Transverse colon (tissue), 4 donors: ENCODE measurements at regions not wholly inside any gene's neighbourhood (a gene's known extent, or its start where the extent isn't known, plus 50 kb on each side); places are given as distances from the start of the nearest gene placed in this dataset.

Experiments
- DNase-seq: peaks from one replicate; pipeline ENCODE4 v3.0.0-alpha.2; 2019
- H3K27ac ChIP-seq, 4 donors: fragments of 200-600 bp; sonication (generic); 2 replicates each; pipeline ENCODE4 v1.5.1; 2016 to 2018; ENCODE audit warnings: inconsistent platforms in 4 of 4
- H3K27me3 ChIP-seq: fragments of 200-600 bp; sonication (generic); 2 replicates; pipeline ENCODE4 v1.5.1; 2017; ENCODE audit warnings: inconsistent platforms
- H3K36me3 ChIP-seq, 4 donors: fragments of 200-600 bp; sonication (generic); 2 replicates each; pipeline ENCODE4 v1.5.1; 2017 to 2019; ENCODE audit warnings: inconsistent platforms in 4 of 4
- H3K4me1 ChIP-seq, 4 donors: fragments of 200-600 bp; sonication (generic); 2 replicates each; pipeline ENCODE4 v1.5.1; 2017 to 2020; ENCODE audit warnings: inconsistent platforms in 4 of 4
- H3K4me3 ChIP-seq, 4 donors: fragments of 200-600 bp; sonication (generic); 1 replicate in 1 of 4; 2 replicates in 3 of 4; pipeline versions ENCODE4 v1.5.1 to v1.6.1; 2017 to 2019; ENCODE audit warnings: inconsistent platforms in 4 of 4
- H3K9me3 ChIP-seq, 2 donors: fragments of 200-600 bp; sonication (generic); 2 replicates each; pipeline ENCODE4 v1.5.1; 2017 to 2019; ENCODE audit warnings: inconsistent platforms in 2 of 2
- CTCF ChIP-seq, 5 experiments: fragments of 200-600 bp in 3 of 5; fragments of 450-650 bp in 2 of 5; sonication (generic) in 3 of 5; IDR thresholded peaks; 1 replicate in 2 of 5; 2 replicates in 3 of 5; pipeline ENCODE4 v1.5.1; 2016 to 2017; ENCODE audit warnings: antibody characterized with exemption in 5 of 5, inconsistent platforms in 3 of 5, mild to moderate bottlenecking in 2 of 5, moderate library complexity in 1 of 5
- EP300 ChIP-seq: sonication (generic); formaldehyde crosslinking; IDR thresholded peaks from one replicate; pipeline ENCODE4 v1.6.1; 2017; ENCODE audit warnings: antibody characterized with exemption, low read depth
- POLR2A ChIP-seq: fragments of 450-650 bp; IDR thresholded peaks from one replicate; pipeline ENCODE4 v1.6.1; 2016; ENCODE audit warnings: antibody characterized with exemption, mild to moderate bottlenecking, moderate library complexity
- POLR2AphosphoS5 ChIP-seq, 3 donors: sonication (generic); formaldehyde crosslinking; IDR thresholded peaks; one replicate each; pipeline ENCODE4 v1.6.1; 2016; ENCODE audit warnings: antibody characterized with exemption in 3 of 3
- WGBS, 2 donors: methylation state at CpG; one replicate each; pipeline ENCODE4 v1.1.5; 2018; ENCODE audit warnings: low coverage in 1 of 2; 5-methylcytosine and 5-hydroxymethylcytosine counted together
- in situ Hi-C, 4 donors: fragments of 200-750 bp; cut with MboI; loops; one replicate each; pipeline versions ENCODE4 v1.15.0 to v1.15.1; 2017; ENCODE audit warnings: low sequenced_read_pairs in 3 of 4, low pct_ligation_motif_present in 1 of 4, low pct_unique_long_range_greater_than_20kb in 1 of 4
- intact Hi-C: fragments of 100-400 bp; cut with DNase I; formaldehyde crosslinking; loops from one replicate; pipeline ENCODE4 v1.15.1; 2023; ENCODE audit warnings: low total_unique reads

GRCh38 chr12:59322473-59322872 lies 273.4 kb upstream of the SLC16A7 start:
- H3K4me3 ChIP-seq: no peak overlapping the region
- H3K36me3 ChIP-seq: no peaks in the 10 kb centered on the region
- DNase-seq: no peak
- 63 to 71% methylated on average over 1 to 2 of the region's 2 CpGs for WGBS, 2 donors
- in situ Hi-C loops (no loop called here), intact Hi-C loops (no loop called here)
- TF ChIP-seq POLR2A (no peak), CTCF (IDR thresholded peaks at IDR 0.05) (no peak), POLR2AphosphoS5 (IDR thresholded peaks at IDR 0.05) (no peak), EP300 (no peak)
- H3K27me3 ChIP-seq: no peaks in the 10 kb centered on the region
- H3K4me1 ChIP-seq: no peaks in the 10 kb centered on the region
- no peak overlapping the region for H3K27ac ChIP-seq
- H3K9me3 ChIP-seq: no peaks in the 10 kb centered on the region

GRCh38 chr12:59321278-59321677 lies 274.6 kb upstream of the SLC16A7 start:
- WGBS, 2 donors: 73 to 93% methylated on average over 1 of the region's 1 CpG
- Histone ChIP-seq H3K9me3 (no peaks in the 10 kb centered on the region), H3K27me3 (no peaks in the 10 kb centered on the region), H3K4me3 (no peak overlapping the region), H3K4me1 (no peaks in the 10 kb centered on the region), H3K36me3 (no peaks in the 10 kb centered on the region), H3K27ac (no peak overlapping the region)
- DNase-seq: no peak
- in situ Hi-C loops (no loop called here), intact Hi-C loops (no loop called here)
- TF ChIP-seq EP300 (no peak), POLR2A (no peak), CTCF (IDR thresholded peaks at IDR 0.05) (no peak), POLR2AphosphoS5 (IDR thresholded peaks at IDR 0.05) (no peak)

- intact Hi-C loops (no loop called here), in situ Hi-C loops (no loop called here)
- Histone ChIP-seq H3K36me3 (no peaks in the 10 kb centered on the region), H3K27me3 (no peaks in the 10 kb centered on the region), H3K27ac (no peak overlapping the region), H3K4me1 (no peaks in the 10 kb centered on the region), H3K4me3 (no peak overlapping the region), H3K9me3 (no peaks in the 10 kb centered on the region)
- TF ChIP-seq POLR2A (no peak), POLR2AphosphoS5 (IDR thresholded peaks at IDR 0.05) (no peak), CTCF (IDR thresholded peaks at IDR 0.05) (no peak), EP300 (no peak)
- no peak for DNase-seq
- WGBS, 2 donors: 83 to 84% methylated on average over 1 of the region's 1 CpG
These were observed 275.7 kb upstream of the SLC16A7 start for GRCh38 chr12:59320112-59320511.

- intact Hi-C loops (no loop called here), in situ Hi-C loops (no loop called here)
- TF ChIP-seq EP300: no peak
- no peak for TF ChIP-seq POLR2AphosphoS5 (IDR thresholded peaks at IDR 0.05)
- no peak for TF ChIP-seq POLR2A
- no peak for TF ChIP-seq CTCF (IDR thresholded peaks at IDR 0.05)
- no peaks in the 10 kb centered on the region for H3K9me3 ChIP-seq
- H3K27ac ChIP-seq: no peak overlapping the region
- H3K4me1 ChIP-seq: no peaks in the 10 kb centered on the region
- no peaks in the 10 kb centered on the region for H3K27me3 ChIP-seq
- H3K36me3 ChIP-seq: no peaks in the 10 kb centered on the region
- WGBS, 2 donors: 80 to 84% methylated on average over 2 of the region's 2 CpGs
- H3K4me3 ChIP-seq: no peak overlapping the region
- DNase-seq: no peak
These were observed 276.9 kb upstream of the SLC16A7 start for GRCh38 chr12:59318940-59319339.
